DMS114 treated with DMSO at 0.1 percent for 48 hours (cell line): ENCODE measurements at regions not wholly inside any gene's neighbourhood (a gene's known extent, or its start where the extent isn't known, plus 50 kb on each side); places are given as distances from the start of the nearest gene placed in this dataset.
"Not testable (repeated sequence)": the region's sequence is repeated elsewhere in the genome, so short reads cannot be mapped to it uniquely, and the experiment has no call there.

Experiments used
- DNase-seq: peaks from one replicate; lab custom pipeline; 2025; ENCODE audit not compliant: unreplicated experiment; lab: John Stamatoyannopoulos, UW

- no peak for DNase-seq
These were observed 1034.4 kb downstream of the CDH9 start for GRCh38 chr5:26003966-26004365.

DNA sequence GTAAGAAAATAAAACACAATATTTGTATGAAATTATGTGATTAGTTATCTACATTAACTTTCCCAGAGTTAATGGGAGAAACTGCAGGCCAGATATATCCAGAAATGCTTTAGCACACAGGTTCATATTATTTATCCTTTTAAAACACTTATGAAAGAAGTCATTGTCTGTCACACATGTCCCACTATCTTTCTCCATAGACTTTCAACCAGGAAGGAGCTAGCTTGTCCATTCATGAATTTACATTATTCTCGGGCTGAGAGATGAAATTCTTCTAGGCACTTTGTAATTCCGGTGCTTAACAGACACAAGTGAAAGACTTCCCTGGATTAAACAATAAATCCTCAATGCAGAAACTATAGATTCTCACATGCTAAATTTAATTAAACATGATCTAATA, 1043.2 kb downstream of the CDH9 start:
- no peak for DNase-seq

GRCh38 chr5:25993701-25994100, 1044.7 kb downstream of the CDH9 start:
- no peak for DNase-seq

DNA sequence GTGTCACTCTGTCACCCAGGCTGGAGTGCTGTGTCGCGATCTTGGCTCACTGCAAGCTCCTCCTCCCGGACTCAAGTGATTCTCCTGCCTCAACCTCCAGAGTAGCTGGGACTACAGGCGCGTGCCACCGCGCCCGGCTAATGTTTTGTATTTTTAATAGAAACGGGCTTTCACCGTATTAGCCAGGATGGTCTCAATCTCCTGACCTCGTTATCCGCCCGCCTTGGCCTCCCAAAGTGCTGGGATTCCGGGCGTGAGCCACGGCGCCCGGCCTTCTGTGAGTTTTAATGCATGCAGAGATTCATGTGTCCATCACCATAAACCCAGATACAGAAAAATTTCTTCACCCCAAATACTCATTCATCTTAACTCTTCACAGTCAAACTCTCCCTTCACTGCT, 1046.7 kb downstream of the CDH9 start:
- no peak for DNase-seq

GRCh38 chr5:25990771-25991170, 1047.6 kb downstream of the CDH9 start:
- DNase-seq: no peak

- no peak for DNase-seq
These were observed 1059.3 kb downstream of the CDH9 start for GRCh38 chr5:25979086-25979485.

- DNase-seq: no peak
These were observed 1062.5 kb downstream of the CDH9 start for GRCh38 chr5:25975885-25976284.

DNA sequence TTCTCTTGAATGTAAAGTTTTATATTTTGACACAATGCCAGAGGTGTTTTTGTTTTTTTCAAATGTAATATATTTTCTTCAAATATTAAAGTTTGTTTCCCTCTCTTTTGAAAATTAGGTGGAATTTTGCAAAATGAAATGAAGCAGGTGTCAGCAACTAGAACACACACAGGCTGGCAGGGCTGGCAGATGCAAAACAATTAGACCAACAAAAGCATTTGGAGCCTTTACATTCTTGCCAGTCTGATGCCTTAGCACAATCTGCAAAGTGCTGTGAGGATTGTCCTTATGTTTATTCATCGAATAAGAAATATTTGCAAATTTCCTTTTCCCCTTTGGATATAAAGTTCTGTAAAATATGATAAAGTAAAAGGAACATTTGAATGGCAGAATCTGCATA, 1063.9 kb downstream of the CDH9 start:
- DNase-seq: no peak

DNA sequence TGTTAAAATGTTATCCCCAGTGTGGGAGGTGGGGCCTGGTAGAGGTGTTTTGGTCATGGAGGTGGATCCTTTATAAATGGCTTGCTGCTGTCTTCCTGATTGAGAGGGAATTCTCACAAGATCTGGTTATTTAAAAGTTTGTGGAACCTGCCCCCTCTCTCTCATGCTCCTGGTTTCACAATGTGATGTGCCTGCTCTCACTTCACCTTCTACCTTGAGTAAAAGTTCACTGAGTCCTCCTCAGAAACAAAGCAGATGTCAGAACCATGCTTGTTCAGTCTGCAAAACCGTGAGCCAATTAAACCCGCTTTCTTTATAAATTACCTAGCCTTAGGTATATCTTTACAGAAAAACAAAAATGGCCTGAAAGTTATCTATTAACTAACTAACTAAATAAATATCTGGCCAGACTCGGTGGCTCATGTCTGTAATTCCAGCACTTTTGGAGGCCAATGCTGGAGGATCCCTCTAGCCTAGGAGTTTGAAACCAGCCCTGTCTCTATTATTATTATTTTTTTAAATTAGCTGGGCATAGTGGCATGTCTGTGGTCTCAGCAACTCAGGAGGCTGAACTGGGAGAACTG, 1067.4 kb downstream of the CDH9 start:
- no peak for DNase-seq

DNA sequence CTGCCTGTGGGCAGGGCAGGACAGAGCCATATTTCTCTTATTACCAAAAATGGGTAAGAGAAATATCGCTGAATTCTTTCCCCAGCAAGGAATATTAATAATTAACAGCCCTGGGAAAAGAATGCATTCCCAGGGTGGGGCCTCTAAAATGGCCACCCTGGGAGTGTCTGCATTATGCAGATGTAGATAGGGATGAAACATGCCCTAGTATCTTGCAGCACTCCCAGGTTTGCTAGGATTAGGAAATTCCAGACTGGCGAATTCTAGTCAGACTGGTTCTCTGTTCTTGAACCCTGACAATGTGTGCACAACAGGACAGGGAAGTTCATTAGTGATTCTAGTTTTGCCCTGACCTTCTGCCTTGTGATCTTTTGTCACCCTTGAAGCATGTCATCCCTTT, 1069.3 kb downstream of the CDH9 start:
- DNase-seq: not testable (repeated sequence)

GRCh38 chr5:25964009-25964372, 1074.4 kb downstream of the CDH9 start:
- no peak for DNase-seq

DNA sequence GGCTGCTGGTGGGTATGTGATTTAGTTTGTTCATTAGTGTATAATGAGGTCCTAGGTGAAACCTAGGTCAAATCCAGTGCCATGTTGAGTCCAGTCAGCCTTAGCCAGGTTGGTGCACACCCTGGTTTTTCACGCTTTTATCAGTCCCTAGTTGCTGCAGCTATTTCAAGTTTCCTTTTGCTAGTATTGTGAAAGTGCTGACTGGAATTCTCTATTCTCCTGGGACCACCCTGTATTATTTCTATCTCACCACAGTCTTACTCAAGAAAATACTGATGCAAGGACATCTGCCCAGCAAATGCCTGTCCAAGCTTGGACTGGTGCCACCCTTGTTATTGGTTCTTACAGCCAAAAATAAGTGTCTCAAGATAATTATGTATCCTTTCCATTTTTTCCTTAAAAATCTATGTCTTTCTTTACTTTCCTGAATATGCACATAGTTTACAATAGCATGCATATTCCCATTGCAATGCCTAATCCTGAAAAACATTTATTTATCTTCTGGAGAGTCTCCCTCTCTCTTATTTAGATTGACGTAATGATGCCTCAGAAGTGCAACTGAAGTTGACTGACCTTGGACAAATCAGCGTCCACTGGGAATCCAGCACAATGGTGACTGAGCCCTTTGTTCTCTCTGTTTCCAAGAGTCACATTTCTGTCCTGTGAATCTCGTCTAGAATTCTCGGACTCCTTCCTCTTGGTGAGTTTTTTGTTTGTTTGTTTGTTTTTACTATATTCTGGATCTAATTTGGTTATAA, 1075.0 kb downstream of the CDH9 start:
- no peak for DNase-seq

DNA sequence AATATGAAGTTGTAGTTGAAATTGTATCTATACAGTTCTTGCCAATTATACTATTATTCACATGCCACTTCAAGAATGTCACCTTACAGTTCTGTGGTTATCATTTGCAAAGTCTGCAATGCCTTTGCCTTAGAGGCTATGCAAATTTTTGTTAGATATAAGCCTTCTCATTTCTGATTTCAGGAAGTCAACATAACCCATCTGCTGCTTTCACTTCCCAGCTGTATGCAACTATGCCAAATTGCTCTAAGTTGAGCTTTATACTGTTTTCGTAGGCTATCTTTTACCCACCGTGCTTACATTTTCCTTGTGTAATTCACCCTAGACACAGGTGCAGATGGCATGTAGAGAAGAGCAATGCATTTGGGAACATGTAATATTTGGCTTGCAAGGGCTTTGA, 1083.0 kb downstream of the CDH9 start:
- no peak for DNase-seq

GRCh38 chr5:25950681-25951080, 1087.7 kb downstream of the CDH9 start:
- no peak for DNase-seq

GRCh38 chr5:25948278-25948677, 1090.1 kb downstream of the CDH9 start:
- DNase-seq: no peak

- no peak for DNase-seq
These were observed 1093.6 kb downstream of the CDH9 start for GRCh38 chr5:25944786-25945185.

DNA sequence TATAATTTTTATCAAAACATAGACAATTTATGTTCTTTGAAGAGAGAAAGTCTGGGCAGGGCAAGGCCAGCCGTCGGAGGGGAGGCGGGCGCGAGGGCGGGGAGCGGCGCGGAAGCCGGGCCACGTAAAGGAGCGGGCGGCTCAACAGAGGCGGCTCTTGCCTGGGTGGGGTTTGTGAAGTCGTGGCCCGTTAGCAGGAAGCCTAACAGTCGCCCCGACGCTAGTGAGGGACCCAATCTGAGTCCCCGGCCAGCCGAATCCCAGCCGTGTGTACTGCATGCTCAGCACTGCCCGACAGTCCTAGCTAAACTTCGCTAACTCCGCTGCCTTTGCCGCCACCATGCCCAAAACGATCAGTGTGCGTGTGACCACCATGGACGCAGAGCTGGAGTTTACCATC, 1129.2 kb downstream of the CDH9 start:
- no peak for DNase-seq

- DNase-seq: no peak
These were observed 1132.7 kb downstream of the CDH9 start for GRCh38 chr5:25905646-25906045.

- DNase-seq: no peak
These were observed 1146.2 kb downstream of the CDH9 start for GRCh38 chr5:25892211-25892610.

DNA sequence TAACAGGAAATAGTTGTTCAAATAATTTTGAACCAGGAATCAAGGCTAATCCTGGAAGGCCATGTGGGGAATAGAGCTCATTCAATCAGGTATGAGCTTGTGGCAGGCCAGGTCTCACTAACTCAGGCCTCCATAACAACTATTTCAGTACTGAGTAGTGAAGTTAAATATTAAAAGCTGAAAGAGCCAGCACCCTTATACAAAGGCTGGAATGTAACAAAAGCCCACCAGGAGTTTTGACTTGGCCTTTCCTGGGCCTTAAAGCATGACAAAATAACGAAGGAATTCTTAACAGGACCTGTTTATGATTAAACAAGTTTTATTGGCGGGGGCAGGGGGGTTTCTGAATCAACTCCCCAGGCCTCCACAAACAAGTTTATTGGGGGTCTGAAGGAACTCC, 1146.7 kb downstream of the CDH9 start:
- no peak for DNase-seq

DNA sequence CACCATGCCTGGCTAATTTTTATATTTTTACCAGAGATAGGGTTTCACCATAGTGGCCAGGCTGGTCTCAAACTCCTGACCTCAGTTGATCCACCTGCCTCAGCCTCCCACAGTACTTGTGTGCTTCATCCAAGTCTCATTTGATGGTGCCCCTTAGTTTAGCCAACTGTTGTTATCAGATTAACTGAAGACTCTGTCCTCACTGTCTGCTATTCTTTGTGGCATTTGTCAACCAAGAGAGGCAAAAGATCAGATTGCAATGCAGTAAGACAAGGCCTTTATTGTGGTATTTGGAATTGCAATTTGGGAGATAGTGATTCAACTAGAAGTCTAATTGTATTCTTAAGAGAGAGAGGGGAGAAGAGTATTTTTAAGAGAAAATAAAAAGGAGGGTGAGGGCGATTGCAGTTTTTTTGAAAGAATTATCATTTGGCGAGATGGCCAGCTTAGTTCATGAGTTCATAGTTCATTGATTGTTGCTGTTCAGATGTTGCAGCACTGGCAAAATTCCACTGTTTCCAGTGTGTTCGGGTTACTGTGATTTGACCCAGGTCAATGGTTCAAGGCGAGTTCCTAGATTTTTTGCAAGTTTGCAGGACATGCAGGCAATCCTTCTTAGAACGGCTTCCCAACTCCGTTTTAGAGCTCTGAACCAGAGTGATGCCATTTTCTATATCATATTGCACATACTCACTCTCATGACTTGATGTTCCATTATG, 1156.9 kb downstream of the CDH9 start:
- no peak for DNase-seq

GRCh38 chr5:25863811-25864210, 1174.6 kb downstream of the CDH9 start:
- no peak for DNase-seq
